Left ventricle myocardium inferior (tissue), 1 donor: ENCODE measurements at regions not wholly inside any gene's neighbourhood (a gene's known extent, or its start where the extent isn't known, plus 50 kb on each side); places are given as distances from the start of the nearest gene placed in this dataset.

Source experiments
- DNase-seq: peaks from one replicate; pipeline ENCODE4 v3.0.0-alpha.2; 2020
- H3K27ac ChIP-seq: fragments of 200-600 bp; replicated peaks from 2 replicates; pipeline ENCODE4 v1.8.0; 2021
- H3K27me3 ChIP-seq: fragments of 200-600 bp; 2 replicates; pipeline ENCODE4 v1.8.0; 2021; ENCODE audit warnings: low read depth
- H3K36me3 ChIP-seq: fragments of 200-600 bp; 2 replicates; pipeline ENCODE4 v1.8.0; 2021
- H3K4me1 ChIP-seq: fragments of 200-600 bp; 2 replicates; pipeline ENCODE4 v1.8.0; 2021
- H3K4me3 ChIP-seq: fragments of 200-600 bp; 2 replicates; pipeline ENCODE4 v1.8.0; 2021; ENCODE audit warnings: mild to moderate bottlenecking, moderate library complexity
- H3K9me3 ChIP-seq: fragments of 200-600 bp; replicated peaks from 2 replicates; pipeline ENCODE4 v1.8.0; 2021
- intact Hi-C: fragments of 100-400 bp; cut with micrococcal nuclease; formaldehyde crosslinking; loops from one replicate; pipeline ENCODE4 v1.11.0; 2022
- TF ChIP-seq, protein P1 (sequence below): fragments of 200-600 bp; IDR thresholded peaks from 2 replicates; pipeline ENCODE4 v1.8.0; 2021; ENCODE audit warnings: antibody characterized with exemption, mild to moderate bottlenecking, borderline replicate concordance
- donor health status: DM: no; HTN: yes; CAD: no; lungs with severe emphysema.

DNA sequence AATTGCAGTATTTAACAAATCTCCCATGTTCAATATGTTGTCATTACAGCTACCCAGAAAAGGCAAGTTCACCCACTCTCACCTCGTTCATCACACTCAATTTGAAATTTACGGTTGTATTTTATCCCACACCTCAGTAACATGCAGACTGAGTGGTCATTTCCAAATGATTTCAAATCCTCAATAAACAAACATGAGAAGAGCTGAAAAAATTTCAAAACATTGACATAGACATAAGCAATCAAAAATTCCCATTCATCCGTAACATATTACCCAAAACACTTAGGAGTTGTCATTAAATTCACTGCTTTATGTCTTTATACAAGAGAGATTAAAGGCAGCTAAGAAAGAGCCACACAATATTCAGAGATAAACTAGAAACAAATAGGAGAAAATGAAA is 61.7 kb upstream of the NEBL start:
- Histone ChIP-seq H3K4me3 (no peak overlapping the region), H3K36me3 (no peaks in the 10 kb centered on the region), H3K4me1 (peaks cover 3% of the 10 kb centered on the region), H3K27ac (no peak overlapping the region), H3K27me3 (no peaks in the 10 kb centered on the region), H3K9me3 (peaks cover 8% of the 10 kb centered on the region)
- TF ChIP-seq, protein P1, sequence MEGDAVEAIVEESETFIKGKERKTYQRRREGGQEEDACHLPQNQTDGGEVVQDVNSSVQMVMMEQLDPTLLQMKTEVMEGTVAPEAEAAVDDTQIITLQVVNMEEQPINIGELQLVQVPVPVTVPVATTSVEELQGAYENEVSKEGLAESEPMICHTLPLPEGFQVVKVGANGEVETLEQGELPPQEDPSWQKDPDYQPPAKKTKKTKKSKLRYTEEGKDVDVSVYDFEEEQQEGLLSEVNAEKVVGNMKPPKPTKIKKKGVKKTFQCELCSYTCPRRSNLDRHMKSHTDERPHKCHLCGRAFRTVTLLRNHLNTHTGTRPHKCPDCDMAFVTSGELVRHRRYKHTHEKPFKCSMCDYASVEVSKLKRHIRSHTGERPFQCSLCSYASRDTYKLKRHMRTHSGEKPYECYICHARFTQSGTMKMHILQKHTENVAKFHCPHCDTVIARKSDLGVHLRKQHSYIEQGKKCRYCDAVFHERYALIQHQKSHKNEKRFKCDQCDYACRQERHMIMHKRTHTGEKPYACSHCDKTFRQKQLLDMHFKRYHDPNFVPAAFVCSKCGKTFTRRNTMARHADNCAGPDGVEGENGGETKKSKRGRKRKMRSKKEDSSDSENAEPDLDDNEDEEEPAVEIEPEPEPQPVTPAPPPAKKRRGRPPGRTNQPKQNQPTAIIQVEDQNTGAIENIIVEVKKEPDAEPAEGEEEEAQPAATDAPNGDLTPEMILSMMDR, result no peak
- DNase-seq, result no peak
- intact Hi-C loops, result no loop called here

- TF ChIP-seq, protein P1, result no peak
- Histone ChIP-seq H3K4me3 (no peak overlapping the region), H3K27ac (no peak overlapping the region), H3K4me1 (no peaks in the 10 kb centered on the region), H3K36me3 (no peaks in the 10 kb centered on the region), H3K9me3 (peaks cover 8% of the 10 kb centered on the region), H3K27me3 (no peaks in the 10 kb centered on the region)
- intact Hi-C loops, result no loop called here
- DNase-seq, result no peak
Measured at GRCh38 chr10:20958225-20958624, 61.1 kb upstream of the NEBL start.

DNA sequence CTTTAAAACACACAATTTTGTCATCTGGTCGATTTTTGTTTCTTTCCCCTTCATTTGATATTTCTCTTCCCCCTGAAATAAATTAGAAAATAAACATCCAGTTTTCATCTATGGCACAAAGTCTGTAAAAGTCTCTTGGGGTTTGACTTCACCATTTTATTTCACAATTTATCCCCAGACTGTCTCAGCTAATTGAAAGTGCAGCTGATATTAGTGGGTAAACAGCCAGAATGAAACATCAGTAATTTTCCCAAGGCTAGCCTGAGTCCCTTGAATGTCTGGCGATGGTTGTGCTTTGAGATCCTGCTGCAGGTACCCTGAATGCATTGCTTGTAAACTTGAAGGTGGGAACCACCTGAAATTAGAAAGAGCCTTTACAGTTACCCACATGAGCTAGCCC is 60.6 kb upstream of the NEBL start:
- intact Hi-C loops, result no loop called here
- no peak overlapping the region for H3K4me3 ChIP-seq
- no peaks in the 10 kb centered on the region for H3K27me3 ChIP-seq
- H3K4me1 ChIP-seq, result no peaks in the 10 kb centered on the region
- no peak overlapping the region for H3K27ac ChIP-seq
- DNase-seq, result no peak
- TF ChIP-seq, protein P1, result no peak
- H3K36me3 ChIP-seq, result no peaks in the 10 kb centered on the region
- peaks cover 8% of the 10 kb centered on the region for H3K9me3 ChIP-seq

DNA sequence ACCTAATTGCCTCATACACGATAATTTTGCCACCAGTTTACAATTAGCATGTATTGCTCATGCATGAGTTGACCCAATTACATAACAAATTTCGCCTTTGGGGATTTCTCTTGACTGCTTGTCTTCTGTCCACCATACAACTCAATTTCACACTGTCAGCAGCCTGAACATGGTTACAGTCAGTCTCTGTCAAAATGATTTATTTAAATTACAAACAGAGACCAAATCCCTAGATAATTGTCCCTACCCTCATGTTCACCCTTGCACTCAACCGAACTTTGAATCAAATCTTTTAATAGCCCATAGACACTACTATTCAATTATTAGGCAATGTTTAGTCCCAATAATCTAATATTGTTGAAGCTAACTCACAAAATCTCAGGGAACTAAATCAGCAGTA is 59.7 kb upstream of the NEBL start:
- no peaks in the 10 kb centered on the region for H3K27me3 ChIP-seq
- peaks cover 8% of the 10 kb centered on the region for H3K9me3 ChIP-seq
- H3K36me3 ChIP-seq, result no peaks in the 10 kb centered on the region
- no peak overlapping the region for H3K27ac ChIP-seq
- TF ChIP-seq, protein P1, result no peak
- no peak for DNase-seq
- intact Hi-C loops, result no loop called here
- no peak overlapping the region for H3K4me3 ChIP-seq
- no peaks in the 10 kb centered on the region for H3K4me1 ChIP-seq

DNA sequence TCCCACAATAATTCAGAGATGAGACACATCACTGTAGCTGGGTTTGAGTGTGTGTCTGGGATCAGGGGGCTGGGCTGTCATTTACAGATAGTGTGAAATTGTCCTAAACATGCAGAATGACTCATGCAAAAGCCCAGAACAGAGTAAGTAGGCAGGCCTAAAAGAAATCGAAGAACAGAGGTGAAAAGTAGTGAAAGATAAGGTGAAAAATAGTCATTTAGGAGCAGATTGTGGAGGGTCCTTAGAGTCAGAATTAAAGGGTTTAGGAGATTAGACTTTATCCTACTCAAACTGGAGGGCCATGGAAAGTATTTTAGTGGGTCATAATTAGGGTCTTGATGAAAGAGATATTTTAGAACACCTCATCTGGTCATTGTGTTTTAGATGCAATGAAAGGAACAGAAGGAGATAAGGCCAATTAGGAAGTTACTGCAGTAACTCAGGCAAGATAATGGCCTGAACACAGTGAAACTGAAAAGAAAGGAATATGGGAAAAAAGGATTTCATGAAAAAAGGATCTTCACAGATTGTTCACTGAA is 58.3 kb upstream of the NEBL start:
- TF ChIP-seq, protein P1, result no peak
- intact Hi-C loops, result no loop called here
- no peak overlapping the region for H3K4me3 ChIP-seq

More for the DNA sequence above, 58.3 kb upstream of the NEBL start:
- H3K27ac ChIP-seq, result no peak overlapping the region
- H3K4me1 ChIP-seq, result no peaks in the 10 kb centered on the region
- peaks cover 8% of the 10 kb centered on the region for H3K9me3 ChIP-seq
- no peaks in the 10 kb centered on the region for H3K36me3 ChIP-seq
- DNase-seq, result no peak
- no peaks in the 10 kb centered on the region for H3K27me3 ChIP-seq
